ENCODE measurements at regions not wholly inside any gene's neighbourhood (a gene's known extent, or its start where the extent isn't known, plus 50 kb on each side); places are given as distances from the start of the nearest gene placed in this dataset.
"Not testable (repeated sequence)": the region's sequence is repeated elsewhere in the genome, so short reads cannot be mapped to it uniquely, and the experiment has no call there.

GRCh38 chr14:71415404-71415690 is 508.1 kb downstream of the PCNX1 start:
- in situ Hi-C loops (cut with HindIII; ENCODE audit: low sequenced_read_pairs) = no loop called here

GRCh38 chr14:71416392-71416791 is 509.1 kb downstream of the PCNX1 start:
- in situ Hi-C loops (cut with HindIII; ENCODE audit: low sequenced_read_pairs) = no loop called here

GRCh38 chr14:71418532-71419245 is 511.4 kb downstream of the PCNX1 start:
- in situ Hi-C loops (cut with HindIII; ENCODE audit: low sequenced_read_pairs) = no loop called here

GRCh38 chr14:71423481-71423880 is 508.7 kb upstream of the RGS6 start:
- in situ Hi-C loops (cut with HindIII; ENCODE audit: low sequenced_read_pairs) = no loop called here

- in situ Hi-C loops (cut with HindIII; ENCODE audit: low sequenced_read_pairs) = no loop called here
Observed at GRCh38 chr14:71424941-71425340, 507.3 kb upstream of the RGS6 start.

- in situ Hi-C loops (cut with HindIII; ENCODE audit: low sequenced_read_pairs) = no loop called here
Observed at GRCh38 chr14:71426001-71426400, 506.2 kb upstream of the RGS6 start.

GRCh38 chr14:71429902-71430301 is 502.3 kb upstream of the RGS6 start:
- in situ Hi-C loops (cut with HindIII; ENCODE audit: low sequenced_read_pairs) = no loop called here

- in situ Hi-C loops (cut with HindIII; ENCODE audit: low sequenced_read_pairs) = no loop called here
Observed at GRCh38 chr14:71430321-71430677, 501.9 kb upstream of the RGS6 start.

- in situ Hi-C loops (cut with HindIII; ENCODE audit: low sequenced_read_pairs) = no loop called here
Observed at GRCh38 chr14:71430678-71431376, 501.4 kb upstream of the RGS6 start.

GRCh38 chr14:71432334-71433110 is 499.7 kb upstream of the RGS6 start:
- in situ Hi-C loops (cut with HindIII; ENCODE audit: low sequenced_read_pairs) = no loop called here

GRCh38 chr14:71433303-71433702 is 498.9 kb upstream of the RGS6 start:
- in situ Hi-C loops (cut with HindIII; ENCODE audit: low sequenced_read_pairs) = no loop called here

- in situ Hi-C loops (cut with HindIII; ENCODE audit: low sequenced_read_pairs) = not testable (repeated sequence)
Observed at GRCh38 chr14:71435641-71436040, 496.6 kb upstream of the RGS6 start.

- in situ Hi-C loops (cut with HindIII; ENCODE audit: low sequenced_read_pairs) = no loop called here
Observed at GRCh38 chr14:71437870-71438269, 494.4 kb upstream of the RGS6 start.

- in situ Hi-C loops (cut with HindIII; ENCODE audit: low sequenced_read_pairs) = no loop called here
Observed at GRCh38 chr14:71438684-71439083, 493.5 kb upstream of the RGS6 start.

- in situ Hi-C loops (cut with HindIII; ENCODE audit: low sequenced_read_pairs) = no loop called here
Observed at GRCh38 chr14:71441126-71441525, 491.1 kb upstream of the RGS6 start.

- in situ Hi-C loops (cut with HindIII; ENCODE audit: low sequenced_read_pairs) = no loop called here
Observed at GRCh38 chr14:71444030-71444822, 488.0 kb upstream of the RGS6 start.

- in situ Hi-C loops (cut with HindIII; ENCODE audit: low sequenced_read_pairs) = no loop called here
Observed at GRCh38 chr14:71448431-71449315, 483.6 kb upstream of the RGS6 start.

- in situ Hi-C loops (cut with HindIII; ENCODE audit: low sequenced_read_pairs) = no loop called here
Observed at GRCh38 chr14:71449316-71450055, 482.7 kb upstream of the RGS6 start.

- in situ Hi-C loops (cut with HindIII; ENCODE audit: low sequenced_read_pairs) = no loop called here
Observed at GRCh38 chr14:71451501-71451900, 480.7 kb upstream of the RGS6 start.

GRCh38 chr14:71452539-71452938 is 479.7 kb upstream of the RGS6 start:
- in situ Hi-C loops (cut with HindIII; ENCODE audit: low sequenced_read_pairs) = no loop called here
